ENCODE measurements at regions not wholly inside any gene's neighbourhood (a gene's known extent, or its start where the extent isn't known, plus 50 kb on each side); places are given as distances from the start of the nearest gene placed in this dataset.

GRCh38 chr7:21368317-21368716 lies 59.6 kb upstream of the SP4 start:
- no peak for TF ChIP-seq EZH2phosphoT487 (IDR thresholded peaks at IDR 0.05; ENCODE audit: borderline replicate concordance)
- TF ChIP-seq, protein P1, sequence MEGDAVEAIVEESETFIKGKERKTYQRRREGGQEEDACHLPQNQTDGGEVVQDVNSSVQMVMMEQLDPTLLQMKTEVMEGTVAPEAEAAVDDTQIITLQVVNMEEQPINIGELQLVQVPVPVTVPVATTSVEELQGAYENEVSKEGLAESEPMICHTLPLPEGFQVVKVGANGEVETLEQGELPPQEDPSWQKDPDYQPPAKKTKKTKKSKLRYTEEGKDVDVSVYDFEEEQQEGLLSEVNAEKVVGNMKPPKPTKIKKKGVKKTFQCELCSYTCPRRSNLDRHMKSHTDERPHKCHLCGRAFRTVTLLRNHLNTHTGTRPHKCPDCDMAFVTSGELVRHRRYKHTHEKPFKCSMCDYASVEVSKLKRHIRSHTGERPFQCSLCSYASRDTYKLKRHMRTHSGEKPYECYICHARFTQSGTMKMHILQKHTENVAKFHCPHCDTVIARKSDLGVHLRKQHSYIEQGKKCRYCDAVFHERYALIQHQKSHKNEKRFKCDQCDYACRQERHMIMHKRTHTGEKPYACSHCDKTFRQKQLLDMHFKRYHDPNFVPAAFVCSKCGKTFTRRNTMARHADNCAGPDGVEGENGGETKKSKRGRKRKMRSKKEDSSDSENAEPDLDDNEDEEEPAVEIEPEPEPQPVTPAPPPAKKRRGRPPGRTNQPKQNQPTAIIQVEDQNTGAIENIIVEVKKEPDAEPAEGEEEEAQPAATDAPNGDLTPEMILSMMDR (conservative IDR thresholded peaks at IDR 0.05; ENCODE audit: low read length), result no peak
